ENCODE measurements at regions not wholly inside any gene's neighbourhood (a gene's known extent, or its start where the extent isn't known, plus 50 kb on each side); places are given as distances from the start of the nearest gene placed in this dataset.

DNA sequence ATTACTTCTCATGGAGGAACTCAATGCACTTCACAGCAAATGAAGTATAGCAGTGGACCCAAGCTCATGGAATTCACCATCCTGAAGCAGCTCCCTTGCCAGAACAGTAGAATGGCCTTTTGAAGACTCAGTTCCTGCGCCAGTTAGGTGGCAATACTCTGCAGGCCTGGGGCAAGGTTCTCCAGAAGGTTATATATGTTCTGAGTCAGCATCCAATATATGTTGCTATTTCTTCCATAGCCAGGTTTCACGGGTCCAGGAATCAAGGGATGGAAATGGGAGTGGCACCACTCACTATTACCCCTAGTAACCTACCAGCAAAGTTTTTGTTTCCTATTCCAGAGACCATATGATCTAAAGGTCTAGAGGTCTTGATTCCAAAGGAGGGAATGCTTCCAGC, 56.4 kb upstream of the CNKSR3 start:
- TF ChIP-seq EZH2phosphoT487 (IDR thresholded peaks at IDR 0.05; ENCODE audit: borderline replicate concordance) (no peak), POLR2A (IDR thresholded peaks at IDR 0.05; ENCODE audit: borderline replicate concordance, extremely low read depth, insufficient read depth, insufficient read length) (no peak), RAD21 (IDR thresholded peaks at IDR 0.05; ENCODE audit: low read depth) (no peak), SIN3A (IDR thresholded peaks at IDR 0.05; ENCODE audit: low read depth) (no peak), CEBPB (IDR thresholded peaks at IDR 0.05; ENCODE audit: low read depth) (no peak), EGR1 (IDR thresholded peaks at IDR 0.05; ENCODE audit: low read depth) (no peak), JUND (IDR thresholded peaks at IDR 0.05) (no peak), EZH2 (IDR thresholded peaks at IDR 0.05) (no peak), ZNF274 (IDR thresholded peaks at IDR 0.05; ENCODE audit: low read depth, low read length) (no peak), CBX3 (IDR thresholded peaks at IDR 0.05; ENCODE audit: low read depth) (no peak), ZFX (IDR thresholded peaks at IDR 0.05) (no peak)
- TF ChIP-seq, protein P1, sequence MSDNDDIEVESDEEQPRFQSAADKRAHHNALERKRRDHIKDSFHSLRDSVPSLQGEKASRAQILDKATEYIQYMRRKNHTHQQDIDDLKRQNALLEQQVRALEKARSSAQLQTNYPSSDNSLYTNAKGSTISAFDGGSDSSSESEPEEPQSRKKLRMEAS (IDR thresholded peaks at IDR 0.05), result no peak
- TF ChIP-seq, protein P2, sequence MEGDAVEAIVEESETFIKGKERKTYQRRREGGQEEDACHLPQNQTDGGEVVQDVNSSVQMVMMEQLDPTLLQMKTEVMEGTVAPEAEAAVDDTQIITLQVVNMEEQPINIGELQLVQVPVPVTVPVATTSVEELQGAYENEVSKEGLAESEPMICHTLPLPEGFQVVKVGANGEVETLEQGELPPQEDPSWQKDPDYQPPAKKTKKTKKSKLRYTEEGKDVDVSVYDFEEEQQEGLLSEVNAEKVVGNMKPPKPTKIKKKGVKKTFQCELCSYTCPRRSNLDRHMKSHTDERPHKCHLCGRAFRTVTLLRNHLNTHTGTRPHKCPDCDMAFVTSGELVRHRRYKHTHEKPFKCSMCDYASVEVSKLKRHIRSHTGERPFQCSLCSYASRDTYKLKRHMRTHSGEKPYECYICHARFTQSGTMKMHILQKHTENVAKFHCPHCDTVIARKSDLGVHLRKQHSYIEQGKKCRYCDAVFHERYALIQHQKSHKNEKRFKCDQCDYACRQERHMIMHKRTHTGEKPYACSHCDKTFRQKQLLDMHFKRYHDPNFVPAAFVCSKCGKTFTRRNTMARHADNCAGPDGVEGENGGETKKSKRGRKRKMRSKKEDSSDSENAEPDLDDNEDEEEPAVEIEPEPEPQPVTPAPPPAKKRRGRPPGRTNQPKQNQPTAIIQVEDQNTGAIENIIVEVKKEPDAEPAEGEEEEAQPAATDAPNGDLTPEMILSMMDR (IDR thresholded peaks at IDR 0.05 in 2 of 3, conservative IDR thresholded peaks at IDR 0.05 in 1 of 3; ENCODE audit: borderline replicate concordance in 1 of 3, insufficient read depth in 1 of 3, low read depth in 2 of 3, low read length in 2 of 3), result no peak
- TF ChIP-seq, protein P3, sequence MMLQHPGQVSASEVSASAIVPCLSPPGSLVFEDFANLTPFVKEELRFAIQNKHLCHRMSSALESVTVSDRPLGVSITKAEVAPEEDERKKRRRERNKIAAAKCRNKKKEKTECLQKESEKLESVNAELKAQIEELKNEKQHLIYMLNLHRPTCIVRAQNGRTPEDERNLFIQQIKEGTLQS (IDR thresholded peaks at IDR 0.05), result no peak
